ENCODE measurements at regions not wholly inside any gene's neighbourhood (a gene's known extent, or its start where the extent isn't known, plus 50 kb on each side); places are given as distances from the start of the nearest gene placed in this dataset.

DNA sequence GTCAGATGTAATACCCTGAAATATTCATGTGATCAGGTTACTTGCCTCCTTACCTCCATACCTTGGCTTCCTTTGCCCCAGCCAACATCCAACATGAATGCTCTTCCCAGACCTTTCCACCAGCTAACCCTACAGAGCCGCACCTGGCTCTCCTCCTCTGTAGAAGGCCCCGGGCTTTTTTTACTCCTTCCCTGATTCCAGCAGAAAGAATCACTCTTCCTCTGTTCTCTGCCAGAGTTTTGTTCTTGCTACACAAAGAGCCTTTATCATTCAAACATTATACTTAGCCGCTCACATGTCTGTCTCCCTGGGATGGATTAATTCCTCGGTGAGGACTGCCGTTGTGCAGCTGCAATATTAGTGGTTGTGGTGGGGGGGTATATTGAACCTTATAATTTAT is 116.8 kb upstream of the GRAMD1B start:
- H3K4me1 Mint-ChIP-seq = no peaks in the 10 kb centered on the region
- Histone ChIP-seq H3K4me1 (ENCODE audit: control insufficient read depth in 1 of 2, insufficient read depth in 2 of 2, low read length in 2 of 2) (no peaks in the 10 kb centered on the region), H3K27me3 (ENCODE audit: control insufficient read depth in 2 of 2, insufficient read depth in 2 of 2, low read length in 2 of 2) (no peaks in the 10 kb centered on the region), H3K9me3 (replicated peaks in 1 of 2; ENCODE audit: control insufficient read depth in 1 of 2, insufficient read depth in 1 of 2, low read length in 2 of 2) (peaks cover 0 to 3% of the 10 kb centered on the region in 2 donors), H3K27ac (ENCODE audit: low read depth in 1 of 2, low read length in 2 of 2) (no peak overlapping the region), H3K4me2 (replicated peaks; ENCODE audit: extremely low read depth, low read length, poor library complexity, severe bottlenecking) (no peak overlapping the region), H3K9ac (ENCODE audit: insufficient read depth, low read length, poor library complexity, severe bottlenecking) (no peak overlapping the region), H3K36me3 (replicated peaks in 1 of 2; ENCODE audit: control insufficient read depth in 1 of 2, insufficient read depth in 2 of 2, low read length in 2 of 2) (no peaks in the 10 kb centered on the region), H4K20me1 (ENCODE audit: insufficient read depth, low read length) (no peaks in the 10 kb centered on the region), H3K79me2 (ENCODE audit: insufficient read depth, low read length) (no peaks in the 10 kb centered on the region), H3K4me3 (replicated peaks in 1 of 3; ENCODE audit: low read depth in 2 of 3, low read length in 3 of 3) (no peak overlapping the region), H2AFZ (ENCODE audit: insufficient read depth, low read depth, low read length, poor library complexity, severe bottlenecking) (no peak overlapping the region)
- H3K27ac Mint-ChIP-seq = no peak overlapping the region
- TF ChIP-seq, protein P1, sequence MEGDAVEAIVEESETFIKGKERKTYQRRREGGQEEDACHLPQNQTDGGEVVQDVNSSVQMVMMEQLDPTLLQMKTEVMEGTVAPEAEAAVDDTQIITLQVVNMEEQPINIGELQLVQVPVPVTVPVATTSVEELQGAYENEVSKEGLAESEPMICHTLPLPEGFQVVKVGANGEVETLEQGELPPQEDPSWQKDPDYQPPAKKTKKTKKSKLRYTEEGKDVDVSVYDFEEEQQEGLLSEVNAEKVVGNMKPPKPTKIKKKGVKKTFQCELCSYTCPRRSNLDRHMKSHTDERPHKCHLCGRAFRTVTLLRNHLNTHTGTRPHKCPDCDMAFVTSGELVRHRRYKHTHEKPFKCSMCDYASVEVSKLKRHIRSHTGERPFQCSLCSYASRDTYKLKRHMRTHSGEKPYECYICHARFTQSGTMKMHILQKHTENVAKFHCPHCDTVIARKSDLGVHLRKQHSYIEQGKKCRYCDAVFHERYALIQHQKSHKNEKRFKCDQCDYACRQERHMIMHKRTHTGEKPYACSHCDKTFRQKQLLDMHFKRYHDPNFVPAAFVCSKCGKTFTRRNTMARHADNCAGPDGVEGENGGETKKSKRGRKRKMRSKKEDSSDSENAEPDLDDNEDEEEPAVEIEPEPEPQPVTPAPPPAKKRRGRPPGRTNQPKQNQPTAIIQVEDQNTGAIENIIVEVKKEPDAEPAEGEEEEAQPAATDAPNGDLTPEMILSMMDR (IDR thresholded peaks at IDR 0.05) = no peak
- 100% methylated on average over 1 of the region's 5 CpGs for WGBS (ENCODE audit: insufficient coverage)
- H3K4me3 Mint-ChIP-seq = no peak overlapping the region
- no peak for DNase-seq
- no peaks in the 10 kb centered on the region for H3K36me3 Mint-ChIP-seq
- peaks cover 0 to 4% (median 2%) of the 10 kb centered on the region in 3 donors for H3K27me3 Mint-ChIP-seq (ENCODE audit: low read depth in 3 of 3)
- H3K9me3 Mint-ChIP-seq = peaks cover 0 to 9% (median 4%) of the 10 kb centered on the region in 7 donors
- intact Hi-C loops (cut with micrococcal nuclease) = no loop called here

DNA sequence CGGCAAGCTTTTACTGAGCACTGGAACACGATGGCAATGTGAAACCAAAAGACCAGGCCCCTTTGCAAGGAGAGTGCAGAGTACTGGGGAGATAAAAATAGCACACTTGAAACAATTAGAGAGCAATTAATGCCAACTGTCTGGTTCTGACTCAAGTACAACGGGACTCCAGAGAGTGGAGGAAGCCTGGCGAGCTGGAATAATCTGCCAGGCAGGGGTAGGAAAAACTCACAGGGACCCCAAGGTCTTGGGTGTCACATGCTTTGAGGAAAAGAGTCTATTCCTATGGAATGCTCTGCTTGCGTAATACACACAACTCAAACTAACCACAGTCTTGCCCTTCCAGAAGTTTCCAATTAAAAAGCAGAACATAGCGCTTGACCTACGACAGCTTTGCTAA is 113.0 kb upstream of the CLMP start:
- Histone ChIP-seq H3K9me3 (replicated peaks in 1 of 2; ENCODE audit: control insufficient read depth in 1 of 2, insufficient read depth in 1 of 2, low read length in 2 of 2) (no peaks in the 10 kb centered on the region), H3K36me3 (replicated peaks in 1 of 2; ENCODE audit: control insufficient read depth in 1 of 2, insufficient read depth in 2 of 2, low read length in 2 of 2) (no peaks in the 10 kb centered on the region), H3K27me3 (ENCODE audit: control insufficient read depth in 2 of 2, insufficient read depth in 2 of 2, low read length in 2 of 2) (peaks cover 8 to 10% of the 10 kb centered on the region in 2 donors), H3K9ac (ENCODE audit: insufficient read depth, low read length, poor library complexity, severe bottlenecking) (no peak overlapping the region), H3K27ac (ENCODE audit: low read depth in 1 of 2, low read length in 2 of 2) (no peak overlapping the region), H3K4me2 (replicated peaks; ENCODE audit: extremely low read depth, low read length, poor library complexity, severe bottlenecking) (no peak overlapping the region), H3K79me2 (ENCODE audit: insufficient read depth, low read length) (no peaks in the 10 kb centered on the region), H3K4me1 (ENCODE audit: control insufficient read depth in 1 of 2, insufficient read depth in 2 of 2, low read length in 2 of 2) (peaks cover 0 to under 1% of the 10 kb centered on the region in 2 donors), H2AFZ (ENCODE audit: insufficient read depth, low read depth, low read length, poor library complexity, severe bottlenecking) (no peak overlapping the region), H3K4me3 (replicated peaks in 1 of 3; ENCODE audit: low read depth in 2 of 3, low read length in 3 of 3) (no peak overlapping the region), H4K20me1 (ENCODE audit: insufficient read depth, low read length) (no peaks in the 10 kb centered on the region)
- intact Hi-C loops (cut with micrococcal nuclease) = no loop called here
- peaks cover 9% of the 10 kb centered on the region for H3K4me1 Mint-ChIP-seq
- no peak overlapping the region for H3K4me3 Mint-ChIP-seq
- WGBS (ENCODE audit: insufficient coverage) = 13% methylated on average over 4 of the region's 7 CpGs
- H3K27me3 Mint-ChIP-seq (ENCODE audit: low read depth in 3 of 3) = peaks cover 5 to 14% (median 6%) of the 10 kb centered on the region in 3 donors
- TF ChIP-seq, protein P1 (IDR thresholded peaks at IDR 0.05) = no peak
- H3K36me3 Mint-ChIP-seq = no peaks in the 10 kb centered on the region
- no peak overlapping the region for H3K27ac Mint-ChIP-seq
- no peaks in the 10 kb centered on the region for H3K9me3 Mint-ChIP-seq
- DNase-seq = no peak

All from CD14-positive monocyte (primary cell).